ENCODE measurements at regions not wholly inside any gene's neighbourhood (a gene's known extent, or its start where the extent isn't known, plus 50 kb on each side); places are given as distances from the start of the nearest gene placed in this dataset.

GRCh38 chr16:50972876-50973275, 178.2 kb downstream of the SALL1 start:
- TF ChIP-seq CTCF (IDR thresholded peaks at IDR 0.05), result no peak
- intact Hi-C loops (cut with micrococcal nuclease), result loop anchor here (10.0 kb wide), 1 partner anchor 58 kb away; no protein-coding TSS in a partner anchor
- Mint-ChIP-seq H3K4me3 (no peak overlapping the region), H3K4me1 (ENCODE audit: low read depth) (no peaks in the 10 kb centered on the region), H3K36me3 (ENCODE audit: low read depth) (no peaks in the 10 kb centered on the region), H3K27me3 (peaks cover 3% of the 10 kb centered on the region), H3K27ac (no peak overlapping the region), H3K9me3 (no peaks in the 10 kb centered on the region)
- no peak for ATAC-seq
- CTCF ChIA-PET, result no interaction called here
- POLR2A ChIA-PET, result no interaction called here
- DNase-seq, result no peak

GRCh38 chr16:50970281-50970680, 180.8 kb downstream of the SALL1 start:
- ChIA-PET CTCF (no interaction called here), POLR2A (no interaction called here)
- no peak for ATAC-seq
- peaks cover 4% of the 10 kb centered on the region for H3K27me3 Mint-ChIP-seq
- no peak for TF ChIP-seq CTCF (IDR thresholded peaks at IDR 0.05)
- no peaks in the 10 kb centered on the region for H3K4me1 Mint-ChIP-seq (ENCODE audit: low read depth)
- no peak overlapping the region for H3K27ac Mint-ChIP-seq
- H3K9me3 Mint-ChIP-seq, result no peaks in the 10 kb centered on the region
- H3K36me3 Mint-ChIP-seq (ENCODE audit: low read depth), result no peaks in the 10 kb centered on the region
- no peak for DNase-seq
- intact Hi-C loops (cut with micrococcal nuclease), result loop anchor here (10.0 kb wide), 1 partner anchor 55 kb away; no protein-coding TSS in a partner anchor
- H3K4me3 Mint-ChIP-seq, result no peak overlapping the region

- TF ChIP-seq CTCF (IDR thresholded peaks at IDR 0.05), result no peak
- DNase-seq, result no peak
- no peak overlapping the region for H3K4me3 Mint-ChIP-seq
- H3K4me1 Mint-ChIP-seq (ENCODE audit: low read depth), result no peaks in the 10 kb centered on the region
- no peaks in the 10 kb centered on the region for H3K36me3 Mint-ChIP-seq (ENCODE audit: low read depth)
- H3K27ac Mint-ChIP-seq, result no peak overlapping the region
- no peak for ATAC-seq
- intact Hi-C loops (cut with micrococcal nuclease), result no loop called here
- peaks cover 4% of the 10 kb centered on the region for H3K27me3 Mint-ChIP-seq
- H3K9me3 Mint-ChIP-seq, result no peaks in the 10 kb centered on the region
- CTCF ChIA-PET, result no interaction called here
- POLR2A ChIA-PET, result interaction anchor here (0.6 kb wide), 1 partner anchor 15 kb away, joined by 3 read pairs; no protein-coding TSS in a partner anchor
Measured at GRCh38 chr16:50967827-50968612, 183.1 kb downstream of the SALL1 start.

GRCh38 chr16:50964491-50964890, 186.6 kb downstream of the SALL1 start:
- Mint-ChIP-seq H3K36me3 (ENCODE audit: low read depth) (no peaks in the 10 kb centered on the region), H3K9me3 (no peaks in the 10 kb centered on the region), H3K27ac (no peak overlapping the region), H3K4me3 (no peak overlapping the region), H3K4me1 (ENCODE audit: low read depth) (no peaks in the 10 kb centered on the region), H3K27me3 (peaks cover 6% of the 10 kb centered on the region)
- POLR2A ChIA-PET, result no interaction called here
- no peak for DNase-seq
- CTCF ChIA-PET, result no interaction called here
- no peak for ATAC-seq
- no peak for TF ChIP-seq CTCF (IDR thresholded peaks at IDR 0.05)
- intact Hi-C loops (cut with micrococcal nuclease), result no loop called here

GRCh38 chr16:50961952-50962351, 189.1 kb downstream of the SALL1 start:
- intact Hi-C loops (cut with micrococcal nuclease), result no loop called here
- ATAC-seq (no peak), DNase-seq (no peak)
- Mint-ChIP-seq H3K27ac (no peak overlapping the region), H3K36me3 (ENCODE audit: low read depth) (no peaks in the 10 kb centered on the region), H3K4me1 (ENCODE audit: low read depth) (no peaks in the 10 kb centered on the region), H3K4me3 (no peak overlapping the region), H3K9me3 (no peaks in the 10 kb centered on the region), H3K27me3 (peaks cover 6% of the 10 kb centered on the region)
- POLR2A ChIA-PET, result no interaction called here
- TF ChIP-seq CTCF (IDR thresholded peaks at IDR 0.05), result no peak
- CTCF ChIA-PET, result no interaction called here

Measured in activated CD8-positive, alpha-beta T cell treated with anti-CD3 and anti-CD28 coated beads for 36 hours (primary cell).